Hepatocyte (in vitro differentiated cells): ENCODE measurements at regions not wholly inside any gene's neighbourhood (a gene's known extent, or its start where the extent isn't known, plus 50 kb on each side); places are given as distances from the start of the nearest gene placed in this dataset.

ENCODE experiments used
- EZH2 ChIP-seq: fragments of 200-600 bp; sonication (generic); IDR thresholded peaks from 2 replicates; pipeline ENCODE4 v1.6.1; 2016; ENCODE audit warnings: antibody characterized with exemption, mild to moderate bottlenecking, borderline replicate concordance
- TF ChIP-seq, protein P1 (sequence below): fragments of 200-600 bp; sonication (generic); IDR thresholded peaks from 2 replicates; pipeline ENCODE4 v1.5.1; 2016; ENCODE audit warnings: antibody characterized with exemption, mild to moderate bottlenecking; ENCODE audit not compliant: poor library complexity

DNA sequence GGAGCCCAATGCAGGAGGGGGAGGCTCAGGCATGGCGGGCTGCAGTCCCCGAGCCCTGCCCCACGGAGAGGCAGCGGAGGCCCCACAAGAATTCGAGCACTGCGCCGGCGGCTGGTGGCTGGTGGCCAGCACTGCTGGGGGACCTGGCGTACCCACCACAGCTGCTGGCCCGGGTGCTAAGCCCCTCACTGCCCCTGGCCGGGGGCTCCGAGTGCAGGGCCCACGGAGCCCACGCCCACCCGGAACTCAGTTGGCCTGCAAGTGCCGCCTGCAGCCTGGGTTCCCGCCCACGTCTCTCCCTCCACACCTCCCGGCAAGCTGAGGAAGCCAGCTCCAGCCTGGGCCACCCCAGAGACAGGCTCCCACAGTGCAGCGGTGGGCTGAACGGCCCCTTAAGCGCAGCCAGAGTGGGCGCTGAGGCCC lies 780.3 kb downstream of the DTWD2 start:
- TF ChIP-seq, protein P1, sequence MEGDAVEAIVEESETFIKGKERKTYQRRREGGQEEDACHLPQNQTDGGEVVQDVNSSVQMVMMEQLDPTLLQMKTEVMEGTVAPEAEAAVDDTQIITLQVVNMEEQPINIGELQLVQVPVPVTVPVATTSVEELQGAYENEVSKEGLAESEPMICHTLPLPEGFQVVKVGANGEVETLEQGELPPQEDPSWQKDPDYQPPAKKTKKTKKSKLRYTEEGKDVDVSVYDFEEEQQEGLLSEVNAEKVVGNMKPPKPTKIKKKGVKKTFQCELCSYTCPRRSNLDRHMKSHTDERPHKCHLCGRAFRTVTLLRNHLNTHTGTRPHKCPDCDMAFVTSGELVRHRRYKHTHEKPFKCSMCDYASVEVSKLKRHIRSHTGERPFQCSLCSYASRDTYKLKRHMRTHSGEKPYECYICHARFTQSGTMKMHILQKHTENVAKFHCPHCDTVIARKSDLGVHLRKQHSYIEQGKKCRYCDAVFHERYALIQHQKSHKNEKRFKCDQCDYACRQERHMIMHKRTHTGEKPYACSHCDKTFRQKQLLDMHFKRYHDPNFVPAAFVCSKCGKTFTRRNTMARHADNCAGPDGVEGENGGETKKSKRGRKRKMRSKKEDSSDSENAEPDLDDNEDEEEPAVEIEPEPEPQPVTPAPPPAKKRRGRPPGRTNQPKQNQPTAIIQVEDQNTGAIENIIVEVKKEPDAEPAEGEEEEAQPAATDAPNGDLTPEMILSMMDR: no peak
- no peak for TF ChIP-seq EZH2
